Osteocyte (in vitro differentiated cells): ENCODE measurements at regions not wholly inside any gene's neighbourhood (a gene's known extent, or its start where the extent isn't known, plus 50 kb on each side); places are given as distances from the start of the nearest gene placed in this dataset.
"Not testable (repeated sequence)": the region's sequence is repeated elsewhere in the genome, so short reads cannot be mapped to it uniquely, and the experiment has no call there.

Experiments used
- DNase-seq: peaks from one replicate; pipeline ENCODE4 v3.0.0; 2021; ENCODE audit warnings: mixed read lengths; ENCODE audit not compliant: unreplicated experiment; ENCODE audit errors: extremely low spot score
- H3K27ac Mint-ChIP-seq: one replicate; pipeline ENCODE4 v1.8.0; 2021; ENCODE audit warnings: mild to moderate bottlenecking, mixed read lengths; ENCODE audit not compliant: unreplicated experiment
- H3K27me3 Mint-ChIP-seq: one replicate; pipeline ENCODE4 v1.8.0; 2021; ENCODE audit warnings: mixed read lengths; ENCODE audit not compliant: unreplicated experiment
- H3K36me3 Mint-ChIP-seq: one replicate; pipeline ENCODE4 v1.8.0; 2021; ENCODE audit warnings: mixed read lengths; ENCODE audit not compliant: unreplicated experiment
- H3K4me1 Mint-ChIP-seq: one replicate; pipeline ENCODE4 v1.8.0; 2021; ENCODE audit warnings: mixed read lengths; ENCODE audit not compliant: unreplicated experiment
- H3K4me3 Mint-ChIP-seq: one replicate; pipeline ENCODE4 v1.8.0; 2021; ENCODE audit warnings: mild to moderate bottlenecking, moderate library complexity, mixed read lengths; ENCODE audit not compliant: unreplicated experiment
- H3K9me3 Mint-ChIP-seq: one replicate; pipeline ENCODE4 v1.8.0; 2021; ENCODE audit warnings: mixed read lengths; ENCODE audit not compliant: unreplicated experiment
- TF ChIP-seq, protein P1 (sequence below): fragments of 200-600 bp; sonication (generic); IDR thresholded peaks from 2 replicates; pipeline ENCODE4 v1.5.0; 2021; ENCODE audit warnings: antibody characterized with exemption, mild to moderate bottlenecking, moderate library complexity

DNA sequence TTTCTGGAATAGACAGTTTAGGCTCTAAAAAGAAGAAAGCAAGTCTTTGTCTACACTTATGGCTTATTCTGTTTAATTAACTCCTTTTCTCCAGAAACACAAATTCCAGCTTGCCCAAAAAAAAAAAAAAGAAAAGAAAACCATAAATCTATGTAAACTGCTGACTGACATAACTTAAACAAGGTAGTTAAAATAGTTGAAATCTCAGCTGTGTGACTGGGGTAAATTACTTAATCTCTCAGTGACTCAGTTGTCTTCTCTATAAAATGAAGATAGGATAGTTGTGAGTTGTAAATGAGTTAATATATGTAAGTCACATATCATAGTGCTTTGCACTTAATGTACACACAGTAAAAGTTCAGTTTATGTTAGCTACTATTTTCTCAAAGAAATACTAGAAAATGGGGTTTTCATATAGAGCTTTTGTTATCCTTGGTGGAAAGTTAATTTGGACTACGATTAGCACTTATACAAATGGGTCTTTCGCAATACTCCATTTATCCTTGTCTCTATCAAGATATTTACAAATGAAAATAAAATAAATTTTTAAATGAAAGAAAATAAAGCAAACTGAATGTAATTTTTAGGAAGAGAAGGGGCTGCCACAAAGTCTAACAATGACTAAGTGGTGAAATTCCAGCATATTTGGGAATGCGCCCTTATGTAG is 200.9 kb downstream of the MBL2 start:
- H3K4me1 Mint-ChIP-seq: peaks cover 13% of the 10 kb centered on the region

DNA sequence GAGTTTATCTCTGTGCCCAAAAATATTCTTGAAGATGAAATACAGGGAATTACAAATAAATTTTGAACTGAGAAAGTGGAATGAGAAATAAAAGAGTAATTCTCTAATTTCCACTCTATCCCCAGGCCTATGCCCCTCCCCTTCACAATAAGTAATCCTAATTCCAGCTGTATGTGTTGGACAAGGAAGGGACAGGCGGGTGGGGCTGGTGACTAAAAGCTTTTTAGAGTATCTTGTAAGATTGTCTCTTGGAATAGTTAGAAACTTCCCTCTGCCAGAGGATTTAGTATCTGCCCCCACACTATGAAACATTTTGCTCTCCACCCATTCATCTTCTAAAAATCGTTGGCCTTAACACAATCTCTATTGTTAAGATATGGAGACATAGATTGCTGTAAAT is 199.2 kb downstream of the MBL2 start:
- Mint-ChIP-seq H3K9me3 (no peaks in the 10 kb centered on the region), H3K27ac (no peak overlapping the region), H3K27me3 (no peaks in the 10 kb centered on the region), H3K4me1 (peaks cover 11% of the 10 kb centered on the region), H3K4me3 (no peak overlapping the region), H3K36me3 (no peaks in the 10 kb centered on the region)
- DNase-seq: no peak
- TF ChIP-seq, protein P1, sequence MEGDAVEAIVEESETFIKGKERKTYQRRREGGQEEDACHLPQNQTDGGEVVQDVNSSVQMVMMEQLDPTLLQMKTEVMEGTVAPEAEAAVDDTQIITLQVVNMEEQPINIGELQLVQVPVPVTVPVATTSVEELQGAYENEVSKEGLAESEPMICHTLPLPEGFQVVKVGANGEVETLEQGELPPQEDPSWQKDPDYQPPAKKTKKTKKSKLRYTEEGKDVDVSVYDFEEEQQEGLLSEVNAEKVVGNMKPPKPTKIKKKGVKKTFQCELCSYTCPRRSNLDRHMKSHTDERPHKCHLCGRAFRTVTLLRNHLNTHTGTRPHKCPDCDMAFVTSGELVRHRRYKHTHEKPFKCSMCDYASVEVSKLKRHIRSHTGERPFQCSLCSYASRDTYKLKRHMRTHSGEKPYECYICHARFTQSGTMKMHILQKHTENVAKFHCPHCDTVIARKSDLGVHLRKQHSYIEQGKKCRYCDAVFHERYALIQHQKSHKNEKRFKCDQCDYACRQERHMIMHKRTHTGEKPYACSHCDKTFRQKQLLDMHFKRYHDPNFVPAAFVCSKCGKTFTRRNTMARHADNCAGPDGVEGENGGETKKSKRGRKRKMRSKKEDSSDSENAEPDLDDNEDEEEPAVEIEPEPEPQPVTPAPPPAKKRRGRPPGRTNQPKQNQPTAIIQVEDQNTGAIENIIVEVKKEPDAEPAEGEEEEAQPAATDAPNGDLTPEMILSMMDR: no peak

More for the DNA sequence above, 200.9 kb downstream of the MBL2 start:
- no peak for DNase-seq
- Mint-ChIP-seq H3K9me3 (no peaks in the 10 kb centered on the region), H3K27me3 (no peaks in the 10 kb centered on the region), H3K4me3 (no peak overlapping the region), H3K27ac (no peak overlapping the region), H3K36me3 (no peaks in the 10 kb centered on the region)
- TF ChIP-seq, protein P1: no peak

DNA sequence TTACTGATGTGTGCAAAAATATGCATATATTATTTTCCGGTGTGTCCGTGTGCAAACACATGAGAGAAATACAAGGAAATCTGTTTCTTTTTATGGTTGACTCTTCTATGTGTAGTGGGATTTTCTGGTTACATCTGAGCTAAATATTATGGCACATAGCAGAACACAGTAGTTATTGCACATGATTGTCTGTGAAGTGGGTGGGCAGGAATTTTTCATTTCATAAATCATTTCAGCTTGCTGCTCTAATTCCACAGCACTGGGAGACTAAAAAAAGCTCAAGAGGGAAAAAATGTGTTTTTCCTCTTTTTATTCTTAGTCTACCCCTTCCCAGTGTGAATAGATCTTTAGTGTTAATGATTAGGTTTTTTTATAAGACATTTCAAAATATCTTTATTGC is 197.9 kb downstream of the MBL2 start:
- H3K27me3 Mint-ChIP-seq: no peaks in the 10 kb centered on the region
- peaks cover 25% of the 10 kb centered on the region for H3K4me1 Mint-ChIP-seq
- H3K27ac Mint-ChIP-seq: no peak overlapping the region
- TF ChIP-seq, protein P1: no peak
- no peaks in the 10 kb centered on the region for H3K9me3 Mint-ChIP-seq
- no peak for DNase-seq
- H3K36me3 Mint-ChIP-seq: no peaks in the 10 kb centered on the region
- H3K4me3 Mint-ChIP-seq: no peak overlapping the region

DNA sequence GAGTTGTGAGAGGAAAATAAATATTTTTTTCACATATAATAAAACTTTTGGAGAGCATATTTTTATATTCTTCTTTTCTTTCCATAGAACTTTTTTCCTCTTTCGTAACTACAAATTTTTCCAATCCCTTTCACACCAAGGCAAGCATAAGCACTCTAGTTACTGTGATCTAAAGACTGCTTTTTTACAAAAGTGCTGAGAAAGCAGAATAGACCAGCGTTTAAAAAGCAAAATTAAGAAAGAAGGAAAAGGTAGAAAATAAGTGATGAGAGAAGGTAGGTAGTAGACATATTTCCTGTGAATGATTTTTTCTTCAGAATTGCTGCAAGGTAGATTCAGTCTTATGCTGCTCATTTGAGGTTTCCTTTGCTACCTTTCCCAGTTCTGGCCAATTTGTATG is 195.5 kb downstream of the MBL2 start:
- TF ChIP-seq, protein P1: no peak
- H3K9me3 Mint-ChIP-seq: no peaks in the 10 kb centered on the region
- no peak for DNase-seq
- H3K4me3 Mint-ChIP-seq: no peak overlapping the region
- no peaks in the 10 kb centered on the region for H3K27me3 Mint-ChIP-seq
- no peak overlapping the region for H3K27ac Mint-ChIP-seq
- H3K4me1 Mint-ChIP-seq: peaks cover 25% of the 10 kb centered on the region
- peaks cover 2% of the 10 kb centered on the region for H3K36me3 Mint-ChIP-seq

DNA sequence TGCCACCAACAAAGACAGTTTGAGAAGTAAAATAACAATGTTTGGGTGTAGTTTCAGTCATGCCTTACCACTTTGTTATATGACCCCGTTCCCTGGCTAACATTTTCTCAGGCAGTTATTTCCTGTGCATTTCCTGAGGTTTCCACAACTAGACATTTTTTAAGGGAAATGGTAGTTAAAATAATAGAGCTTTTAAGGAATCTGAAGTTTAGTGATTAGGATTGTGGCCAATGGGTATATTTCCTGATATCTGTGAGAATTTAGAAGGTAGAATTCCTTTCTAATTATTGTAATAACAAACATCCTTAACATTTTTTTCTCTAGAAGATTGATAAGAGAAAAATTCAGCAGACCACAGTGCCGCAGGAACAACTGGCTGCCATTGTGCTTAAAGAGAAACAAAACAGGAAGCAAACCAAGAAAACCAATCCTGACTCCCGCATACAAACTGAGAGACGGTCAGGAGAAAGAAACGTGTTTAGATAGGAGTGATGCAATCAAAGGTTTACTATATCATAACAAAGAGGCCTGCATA is 193.6 kb downstream of the MBL2 start:
- Mint-ChIP-seq H3K4me3 (peak overlapping the region; percentile 34), H3K36me3 (peaks cover 2% of the 10 kb centered on the region), H3K27me3 (no peaks in the 10 kb centered on the region), H3K9me3 (peaks cover 8% of the 10 kb centered on the region), H3K27ac (peak overlapping the region; percentile 92), H3K4me1 (peaks cover 25% of the 10 kb centered on the region)
- DNase-seq: no peak
- TF ChIP-seq, protein P1: no peak

DNA sequence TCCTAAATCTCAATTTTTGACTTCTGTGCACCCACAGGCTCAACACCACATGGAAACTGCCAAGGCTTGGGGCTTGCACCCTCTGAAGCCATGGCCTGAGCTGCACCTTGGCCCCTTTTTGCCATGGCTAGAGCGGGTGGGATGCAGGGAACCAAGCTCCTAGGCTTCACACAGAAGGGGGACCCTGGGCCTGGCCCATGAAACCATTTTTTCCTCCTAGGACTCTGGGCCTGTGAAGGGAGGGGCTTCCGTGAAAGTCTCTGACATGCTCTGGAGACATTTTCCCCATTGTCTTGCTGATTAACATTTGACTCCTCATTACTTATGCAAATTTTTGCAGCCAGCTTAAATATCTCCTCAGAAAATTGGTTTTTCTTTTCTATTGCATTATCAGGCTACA is 190.9 kb downstream of the MBL2 start:
- H3K27me3 Mint-ChIP-seq, DNase-seq, H3K4me3 Mint-ChIP-seq, H3K36me3 Mint-ChIP-seq, H3K27ac Mint-ChIP-seq: not testable (repeated sequence)
- Mint-ChIP-seq H3K4me1 (peaks cover 17% of the 10 kb centered on the region), H3K9me3 (peaks cover 26% of the 10 kb centered on the region)
